GM19324 (cell line): ENCODE measurements at regions not wholly inside any gene's neighbourhood (a gene's known extent, or its start where the extent isn't known, plus 50 kb on each side); places are given as distances from the start of the nearest gene placed in this dataset.
A peak's percentile ranks its signal among the peaks of the same experiment; 100 is the strongest.
"Not testable (repeated sequence)": the region's sequence is repeated elsewhere in the genome, so short reads cannot be mapped to it uniquely, and the experiment has no call there.

ENCODE experiments used
- ATAC-seq: cut with Tn5 transposase; IDR thresholded peaks from one replicate; pipeline ENCODE4 v1.9.1; 2021; ENCODE audit warnings: mild to moderate bottlenecking, moderate library complexity; ENCODE audit not compliant: unreplicated experiment, low FRiP score

DNA sequence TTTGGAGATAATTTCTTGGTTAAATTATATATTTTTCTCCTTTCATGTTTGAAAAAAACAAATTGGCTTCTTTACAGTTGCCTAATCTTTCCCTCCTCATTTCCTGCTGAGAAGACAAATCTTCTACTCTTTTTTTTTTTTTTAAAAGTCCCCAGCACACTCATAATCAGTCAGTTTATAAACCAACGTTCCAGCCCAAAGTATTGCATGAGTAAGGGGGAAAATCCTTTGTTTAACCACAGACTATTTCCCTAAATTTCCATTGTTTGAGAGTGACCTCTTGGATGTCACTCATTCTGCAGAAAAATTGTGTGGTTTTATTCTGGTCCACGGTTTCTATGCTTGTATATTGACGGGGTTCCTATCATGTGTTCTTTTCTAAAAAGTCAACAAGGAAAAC, 55.1 kb upstream of the TLR4 start:
- no peak for ATAC-seq

- ATAC-seq = no peak
Measured at GRCh38 chr9:117644932-117645636, 59.1 kb upstream of the TLR4 start.

GRCh38 chr9:117644133-117644931, 59.9 kb upstream of the TLR4 start:
- peak; percentile 67 for ATAC-seq

- ATAC-seq = no peak
Measured at GRCh38 chr9:117643288-117643654, 60.9 kb upstream of the TLR4 start.

- not testable (repeated sequence) for ATAC-seq
Measured at GRCh38 chr9:117642571-117643287, 61.5 kb upstream of the TLR4 start.

GRCh38 chr9:117636681-117637080, 67.5 kb upstream of the TLR4 start:
- ATAC-seq = no peak

DNA sequence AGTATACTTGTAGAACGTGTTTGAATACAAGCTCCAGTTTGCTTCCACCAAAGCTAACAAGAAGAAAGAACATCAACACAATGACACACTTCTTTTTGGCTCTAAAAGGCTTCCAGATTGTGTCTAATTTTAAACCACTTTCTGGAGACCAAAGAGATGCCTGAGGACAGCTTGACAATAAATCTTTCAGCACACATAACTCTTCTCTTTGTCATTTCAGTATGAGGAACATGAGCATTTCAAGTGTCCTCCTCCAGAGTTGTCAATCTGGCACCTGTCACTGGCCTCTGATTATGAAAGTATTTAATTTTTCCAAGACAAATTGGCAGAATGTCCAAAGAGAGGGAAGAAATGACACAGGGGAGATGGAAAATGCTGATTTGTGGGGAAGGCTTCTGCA, 79.0 kb upstream of the TLR4 start:
- ATAC-seq = no peak

DNA sequence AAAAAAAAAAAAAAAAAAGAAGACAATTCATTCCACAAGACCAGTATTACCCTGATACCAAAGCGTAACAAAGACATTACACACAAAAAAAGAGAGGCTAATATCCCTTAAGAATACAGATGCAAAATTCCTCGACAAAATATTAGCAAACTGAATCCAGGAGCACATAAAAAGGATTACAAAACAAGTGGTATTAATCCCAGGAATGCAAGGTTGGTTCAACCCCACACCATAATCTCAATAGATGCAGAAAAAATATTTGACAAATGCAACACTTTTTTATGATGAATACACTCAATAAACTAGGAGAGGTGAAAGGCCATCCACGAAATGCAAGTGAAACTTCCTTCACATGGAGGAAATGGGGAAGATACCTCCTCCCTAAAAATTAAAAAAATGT, 80.1 kb upstream of the TLR4 start:
- ATAC-seq = no peak

GRCh38 chr9:117622347-117622746, 81.9 kb upstream of the TLR4 start:
- ATAC-seq = no peak

DNA sequence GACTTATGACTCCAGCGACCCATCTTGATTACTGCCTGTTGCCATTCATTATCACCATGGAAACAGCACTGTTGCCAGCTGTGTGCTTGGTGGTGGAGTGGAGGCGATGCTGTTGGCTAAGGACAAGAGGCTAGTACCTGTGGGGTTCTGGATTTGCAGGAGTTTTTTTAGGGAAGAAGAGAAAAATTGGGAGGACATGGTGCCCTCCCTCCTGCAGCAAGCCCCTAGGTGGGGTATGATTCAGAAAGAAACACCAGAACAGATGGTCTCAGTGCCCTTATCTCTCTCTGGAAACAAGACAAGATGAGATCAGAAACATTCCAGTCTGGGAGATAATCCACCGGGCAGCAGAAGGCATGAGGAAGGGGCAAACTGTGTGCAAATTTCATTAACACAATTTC, 87.8 kb upstream of the TLR4 start:
- no peak for ATAC-seq

GRCh38 chr9:117612317-117612716, 91.9 kb upstream of the TLR4 start:
- ATAC-seq = no peak

GRCh38 chr9:117597977-117598376, 106.2 kb upstream of the TLR4 start:
- no peak for ATAC-seq

- no peak for ATAC-seq
Measured at GRCh38 chr9:117596678-117597077, 107.5 kb upstream of the TLR4 start.

- ATAC-seq = no peak
Measured at GRCh38 chr9:117595650-117596049, 108.6 kb upstream of the TLR4 start.

DNA sequence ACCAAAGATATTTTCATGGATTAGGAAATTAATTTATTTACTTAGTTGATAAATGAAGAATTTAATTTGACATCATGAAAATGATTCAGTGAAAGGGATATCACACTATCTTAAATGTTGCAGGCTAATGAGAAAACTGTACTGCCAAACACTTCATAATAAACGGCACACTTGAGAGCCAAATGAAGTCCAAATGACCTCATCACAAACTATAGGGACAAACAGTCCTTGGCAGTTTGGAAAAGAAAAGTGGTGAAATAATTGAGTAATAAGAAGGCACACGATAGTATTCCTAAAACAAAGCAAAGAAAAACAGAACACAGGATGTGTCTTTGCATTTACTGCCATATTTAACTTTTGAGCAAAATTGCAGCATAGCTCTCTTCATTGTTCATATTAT, 116.9 kb upstream of the TLR4 start:
- no peak for ATAC-seq

- ATAC-seq = no peak
Measured at GRCh38 chr9:117574099-117574498, 130.1 kb upstream of the TLR4 start.

DNA sequence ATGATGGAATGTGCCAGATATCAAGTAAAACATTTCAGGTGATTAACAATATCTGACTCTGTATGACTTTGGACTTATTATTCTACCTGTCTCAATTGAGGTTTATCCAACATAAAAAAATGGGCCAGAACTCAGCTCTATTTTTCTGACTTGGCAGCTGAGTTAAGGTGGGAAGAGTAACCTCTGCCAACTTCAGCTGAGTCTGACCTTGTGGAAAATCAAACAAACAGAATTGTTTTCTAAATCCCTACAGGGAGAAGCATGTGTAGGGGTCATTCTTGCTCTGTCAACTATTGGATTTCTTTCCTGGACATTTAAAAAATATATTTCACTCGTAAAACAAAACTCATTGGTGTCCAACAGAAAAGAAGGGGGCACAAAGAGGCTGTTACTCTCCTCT, 139.4 kb upstream of the TLR4 start:
- ATAC-seq = no peak

GRCh38 chr9:117561761-117562160, 142.4 kb upstream of the TLR4 start:
- no peak for ATAC-seq

GRCh38 chr9:117555964-117556629, 141.2 kb upstream of the ASTN2 start:
- peak; percentile 81 for ATAC-seq

- ATAC-seq = no peak
Measured at GRCh38 chr9:117552811-117553210, 138.0 kb upstream of the ASTN2 start.

GRCh38 chr9:117551171-117551570, 136.3 kb upstream of the ASTN2 start:
- ATAC-seq = no peak
